MM.1S (cell line): ENCODE measurements at regions not wholly inside any gene's neighbourhood (a gene's known extent, or its start where the extent isn't known, plus 50 kb on each side); places are given as distances from the start of the nearest gene placed in this dataset.
"Not testable (repeated sequence)": the region's sequence is repeated elsewhere in the genome, so short reads cannot be mapped to it uniquely, and the experiment has no call there.

Experiments
- DNase-seq: peaks from one replicate; pipeline ENCODE4 v3.0.0-alpha.2; 2015
- H2AFZ ChIP-seq: fragments of 300-600 bp; sonication (generic); 2 replicates; pipeline ENCODE4 v1.6.0; 2016; ENCODE audit warnings: antibody characterized with exemption, low read length
- H3F3A ChIP-seq: fragments of 300-600 bp; sonication (generic); 2 replicates; pipeline ENCODE4 v1.6.1; 2016; ENCODE audit warnings: mild to moderate bottlenecking, antibody characterized with exemption, low read length, moderate library complexity, mixed read lengths; ENCODE audit not compliant: insufficient read depth
- H3K27ac ChIP-seq: fragments of 300-600 bp; sonication (generic); 2 replicates; pipeline ENCODE4 v1.5.1; 2016; ENCODE audit warnings: mild to moderate bottlenecking, low read length
- H3K27me3 ChIP-seq: fragments of 300-600 bp; sonication (generic); replicated peaks from 2 replicates; pipeline ENCODE4 v1.6.0; 2016; ENCODE audit warnings: low read length; ENCODE audit not compliant: insufficient read depth
- H3K36me3 ChIP-seq: fragments of 300-600 bp; sonication (generic); replicated peaks from 2 replicates; pipeline ENCODE4 v1.6.1; 2016; ENCODE audit warnings: mild to moderate bottlenecking, low read length, mixed read lengths; ENCODE audit not compliant: insufficient read depth
- H3K4me1 ChIP-seq: fragments of 300-600 bp; sonication (generic); 2 replicates; pipeline ENCODE4 v1.6.1; 2016; ENCODE audit warnings: low read length, mixed read lengths
- H3K4me2 ChIP-seq: fragments of 300-600 bp; sonication (generic); 2 replicates; pipeline ENCODE4 v1.6.0; 2016; ENCODE audit warnings: low read depth, low read length
- H3K4me3 ChIP-seq: fragments of 300-600 bp; sonication (generic); 2 replicates; pipeline ENCODE4 v1.5.1; 2016; ENCODE audit warnings: low read length, mixed read lengths
- H3K79me2 ChIP-seq: fragments of 300-600 bp; sonication (generic); 2 replicates; pipeline ENCODE4 v1.6.1; 2016; ENCODE audit warnings: mixed run types, low read length, mixed read lengths
- H3K9ac ChIP-seq: fragments of 300-600 bp; sonication (generic); 2 replicates; pipeline ENCODE4 v1.6.1; 2016; ENCODE audit warnings: low read length, mixed read lengths
- H3K9me2 ChIP-seq: fragments of 300-600 bp; sonication (generic); replicated peaks from 2 replicates; pipeline ENCODE4 v1.6.1; 2016; ENCODE audit warnings: mild to moderate bottlenecking, low read length, mixed read lengths; ENCODE audit not compliant: insufficient read depth
- H3K9me3 ChIP-seq: fragments of 300-600 bp; sonication (generic); replicated peaks from 2 replicates; pipeline ENCODE4 v1.6.1; 2016; ENCODE audit warnings: mild to moderate bottlenecking, low read length, mixed read lengths; ENCODE audit not compliant: insufficient read depth
- H4K20me1 ChIP-seq: fragments of 300-600 bp; sonication (generic); 2 replicates; pipeline ENCODE4 v1.6.1; 2016; ENCODE audit warnings: mild to moderate bottlenecking, low read length, moderate library complexity, mixed read lengths; ENCODE audit not compliant: insufficient read depth
- EZH2 ChIP-seq: fragments of 300-600 bp; sonication (generic); optimal IDR thresholded peaks from 2 replicates; pipeline ENCODE3; 2017; ENCODE audit warnings: low read depth, mild to moderate bottlenecking, antibody characterized with exemption, low read length, mixed read lengths
- EZH2phosphoT487 ChIP-seq: fragments of 300-600 bp; sonication (generic); IDR thresholded peaks from 2 replicates; pipeline ENCODE4 v1.6.1; 2018; ENCODE audit warnings: antibody characterized with exemption, low read length
- TF ChIP-seq, protein P1 (sequence below): fragments of 300-600 bp; sonication (generic); IDR thresholded peaks from 2 replicates; pipeline ENCODE4 v1.5.1; 2016; ENCODE audit warnings: antibody characterized with exemption, low read length, mixed read lengths

DNA sequence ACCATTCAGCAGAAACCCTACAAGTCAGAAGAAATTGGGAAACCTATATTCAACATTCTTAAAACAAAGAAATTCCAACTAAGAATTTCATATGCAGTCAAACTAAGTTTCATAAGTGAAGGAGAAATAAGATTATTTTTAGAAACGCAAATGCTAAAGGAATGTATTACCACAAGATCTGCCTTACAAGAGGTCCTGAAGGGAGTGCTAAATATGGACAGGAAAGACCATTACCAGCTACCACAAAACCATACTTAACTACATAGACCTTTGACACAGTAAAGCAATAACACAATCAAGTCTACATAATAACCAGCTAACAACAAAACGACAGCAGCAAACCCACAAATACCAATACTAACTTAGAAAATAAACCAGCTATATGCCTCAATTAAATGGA, 169.3 kb upstream of the FGF16 start:
- Histone ChIP-seq H3K4me1 (no peaks in the 10 kb centered on the region), H3K27me3 (no peaks in the 10 kb centered on the region), H3K36me3 (no peaks in the 10 kb centered on the region), H3K4me3 (no peak overlapping the region), H2AFZ (no peak overlapping the region), H3K79me2 (no peaks in the 10 kb centered on the region), H3K4me2 (no peak overlapping the region), H3K27ac (no peak overlapping the region), H4K20me1 (no peaks in the 10 kb centered on the region), H3K9me2 (no peaks in the 10 kb centered on the region), H3K9ac (no peak overlapping the region), H3K9me3 (no peaks in the 10 kb centered on the region), H3F3A (no peaks in the 10 kb centered on the region)
- TF ChIP-seq EZH2 (no peak), EZH2phosphoT487 (no peak)
- TF ChIP-seq, protein P1, sequence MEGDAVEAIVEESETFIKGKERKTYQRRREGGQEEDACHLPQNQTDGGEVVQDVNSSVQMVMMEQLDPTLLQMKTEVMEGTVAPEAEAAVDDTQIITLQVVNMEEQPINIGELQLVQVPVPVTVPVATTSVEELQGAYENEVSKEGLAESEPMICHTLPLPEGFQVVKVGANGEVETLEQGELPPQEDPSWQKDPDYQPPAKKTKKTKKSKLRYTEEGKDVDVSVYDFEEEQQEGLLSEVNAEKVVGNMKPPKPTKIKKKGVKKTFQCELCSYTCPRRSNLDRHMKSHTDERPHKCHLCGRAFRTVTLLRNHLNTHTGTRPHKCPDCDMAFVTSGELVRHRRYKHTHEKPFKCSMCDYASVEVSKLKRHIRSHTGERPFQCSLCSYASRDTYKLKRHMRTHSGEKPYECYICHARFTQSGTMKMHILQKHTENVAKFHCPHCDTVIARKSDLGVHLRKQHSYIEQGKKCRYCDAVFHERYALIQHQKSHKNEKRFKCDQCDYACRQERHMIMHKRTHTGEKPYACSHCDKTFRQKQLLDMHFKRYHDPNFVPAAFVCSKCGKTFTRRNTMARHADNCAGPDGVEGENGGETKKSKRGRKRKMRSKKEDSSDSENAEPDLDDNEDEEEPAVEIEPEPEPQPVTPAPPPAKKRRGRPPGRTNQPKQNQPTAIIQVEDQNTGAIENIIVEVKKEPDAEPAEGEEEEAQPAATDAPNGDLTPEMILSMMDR, result no peak
- no peak for DNase-seq

DNA sequence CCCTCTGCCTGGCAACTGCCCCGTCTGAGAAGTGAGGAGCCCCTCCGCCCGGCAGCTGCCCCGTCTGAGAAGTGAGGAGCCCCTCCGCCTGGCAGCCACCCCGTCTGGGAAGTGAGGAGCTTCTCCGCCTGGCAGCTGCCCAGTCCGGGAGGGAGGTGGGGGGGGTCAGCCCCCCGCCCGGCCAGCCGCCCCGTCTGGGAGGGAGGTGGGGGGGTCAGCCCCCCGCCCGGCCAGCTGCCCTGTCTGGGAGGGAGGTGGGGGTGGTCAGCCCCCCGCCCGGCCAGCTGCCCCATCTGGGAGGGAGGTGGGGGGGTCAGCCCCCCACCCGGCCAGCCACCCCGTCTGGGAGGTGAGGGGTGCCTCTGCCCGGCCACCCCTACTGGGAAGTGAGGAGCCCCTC, 167.8 kb upstream of the FGF16 start:
- H3K4me2 ChIP-seq, H3K4me3 ChIP-seq, H3K36me3 ChIP-seq, H3K9me2 ChIP-seq, H3K9me3 ChIP-seq, H3K27ac ChIP-seq, H3F3A ChIP-seq, H3K9ac ChIP-seq, H3K27me3 ChIP-seq, H3K79me2 ChIP-seq, DNase-seq, H4K20me1 ChIP-seq, H3K4me1 ChIP-seq, H2AFZ ChIP-seq: not testable (repeated sequence)

DNA sequence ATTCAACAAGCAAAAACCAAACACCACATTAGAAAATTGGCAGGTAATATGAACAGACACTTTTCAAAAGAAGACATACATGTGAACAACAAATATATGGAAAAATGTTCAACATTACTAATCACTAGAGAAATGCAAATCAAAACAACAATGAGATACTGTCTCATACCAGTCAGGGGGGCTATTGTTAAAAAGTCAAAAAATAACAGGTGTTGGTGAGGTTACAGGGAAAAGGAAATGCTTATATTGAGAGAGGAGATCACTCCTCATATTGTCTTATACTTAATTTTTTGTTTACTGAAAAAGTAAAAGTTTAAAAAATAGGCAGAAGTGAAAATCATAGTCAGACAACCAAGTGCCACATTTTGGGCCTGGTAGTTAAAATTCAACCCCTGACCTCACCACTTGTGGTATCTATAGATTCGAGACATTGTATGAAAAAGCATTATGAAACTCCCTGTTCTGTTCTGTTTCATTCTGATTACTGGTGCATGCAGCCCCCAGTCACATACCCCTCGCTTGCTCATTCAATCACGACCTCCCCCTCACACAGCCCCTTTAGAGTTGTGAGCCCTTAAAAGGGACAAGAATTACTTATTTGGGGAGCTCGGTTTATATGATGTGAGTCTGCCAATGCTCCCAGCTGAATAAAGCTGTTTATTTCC, 153.7 kb upstream of the FGF16 start:
- no peaks in the 10 kb centered on the region for H3K9me3 ChIP-seq
- H4K20me1 ChIP-seq, result no peaks in the 10 kb centered on the region
- no peaks in the 10 kb centered on the region for H3K4me1 ChIP-seq
- H3K27me3 ChIP-seq, result no peaks in the 10 kb centered on the region
- H3K79me2 ChIP-seq, result no peaks in the 10 kb centered on the region
- no peaks in the 10 kb centered on the region for H3F3A ChIP-seq
- DNase-seq, result no peak
- H3K27ac ChIP-seq, result no peak overlapping the region
- H2AFZ ChIP-seq, result no peak overlapping the region
- no peaks in the 10 kb centered on the region for H3K36me3 ChIP-seq
- H3K4me3 ChIP-seq, result no peak overlapping the region
- TF ChIP-seq, protein P1, result no peak
- no peak for TF ChIP-seq EZH2
- no peak for TF ChIP-seq EZH2phosphoT487
- no peak overlapping the region for H3K4me2 ChIP-seq
- H3K9ac ChIP-seq, result no peak overlapping the region
- H3K9me2 ChIP-seq, result no peaks in the 10 kb centered on the region

DNA sequence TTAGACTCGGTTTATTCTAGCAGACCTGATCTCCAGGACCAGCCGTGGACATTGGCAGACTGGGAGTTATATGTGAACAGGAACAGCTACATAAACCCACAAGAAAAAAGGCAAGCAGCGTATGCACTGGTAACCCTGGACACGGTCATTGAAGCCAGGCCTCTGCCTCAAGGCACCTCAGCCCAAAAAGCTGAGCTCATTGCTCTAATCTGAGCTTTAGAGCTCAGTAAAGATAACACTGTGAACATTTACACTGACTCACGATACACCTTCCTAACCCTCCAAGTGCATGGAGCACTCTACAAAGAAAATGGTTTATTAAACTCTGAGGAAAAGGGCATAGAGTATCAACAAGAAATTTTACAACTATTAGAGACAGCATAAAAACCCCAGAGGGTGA, 148.9 kb upstream of the FGF16 start:
- Histone ChIP-seq H3K9me3 (no peaks in the 10 kb centered on the region), H4K20me1 (no peaks in the 10 kb centered on the region), H3K4me3 (no peak overlapping the region), H2AFZ (no peak overlapping the region), H3K9me2 (no peaks in the 10 kb centered on the region), H3K79me2 (no peaks in the 10 kb centered on the region), H3K27ac (no peak overlapping the region), H3K4me2 (no peak overlapping the region), H3K27me3 (no peaks in the 10 kb centered on the region), H3F3A (no peaks in the 10 kb centered on the region), H3K36me3 (no peaks in the 10 kb centered on the region), H3K9ac (no peak overlapping the region), H3K4me1 (no peaks in the 10 kb centered on the region)
- TF ChIP-seq EZH2phosphoT487, result no peak
- TF ChIP-seq, protein P1, result no peak
- no peak for TF ChIP-seq EZH2
- DNase-seq, result no peak
